ENCODE measurements at regions not wholly inside any gene's neighbourhood (a gene's known extent, or its start where the extent isn't known, plus 50 kb on each side); places are given as distances from the start of the nearest gene placed in this dataset.

- H3K79me2 ChIP-seq (ENCODE audit: control insufficient read depth, low read length) = no peaks in the 10 kb centered on the region
- no peak overlapping the region for H3K27ac ChIP-seq (ENCODE audit: low read depth, low read length)
- H3F3A ChIP-seq (ENCODE audit: control insufficient read depth, insufficient read depth) = peaks cover 5% of the 10 kb centered on the region; the same call in 1 of the 2 replicates
- H3K36me3 ChIP-seq (ENCODE audit: control insufficient read depth, low read length) = no peaks in the 10 kb centered on the region
- no peaks in the 10 kb centered on the region for H4K20me1 ChIP-seq (ENCODE audit: control insufficient read depth, insufficient read depth, low read depth, low read length)
- no peak overlapping the region for H3K4me3 ChIP-seq (ENCODE audit: low read length)
- H3K9me3 ChIP-seq (ENCODE audit: control insufficient read depth, insufficient read depth, low read length) = no peaks in the 10 kb centered on the region
- no peak for TF ChIP-seq EZH2phosphoT487 (IDR thresholded peaks at IDR 0.05; ENCODE audit: borderline replicate concordance, low read length)
- H3K4me1 ChIP-seq (ENCODE audit: control insufficient read depth, low read length) = peaks cover 24% of the 10 kb centered on the region
- no peaks in the 10 kb centered on the region for H3K9me2 ChIP-seq (replicated peaks; ENCODE audit: control insufficient read depth, low read length)
- H3K27me3 ChIP-seq (ENCODE audit: control insufficient read depth, low read length) = no peaks in the 10 kb centered on the region
- no peak overlapping the region for H3K4me2 ChIP-seq (ENCODE audit: low read length)
These were observed 220.1 kb upstream of the SAMSN1 start for GRCh38 chr21:14766241-14766640.

GRCh38 chr21:14763695-14764064 is 217.6 kb upstream of the SAMSN1 start:
- H3K4me2 ChIP-seq (ENCODE audit: low read length) = peak overlapping the region; percentile 70
- peak overlapping the region; percentile 52 for H3K27ac ChIP-seq (ENCODE audit: low read depth, low read length)

GRCh38 chr21:14762734-14763694 is 216.9 kb upstream of the SAMSN1 start:
- Histone ChIP-seq H3K4me3 (ENCODE audit: low read length) (peak overlapping the region; percentile 53), H3K27me3 (ENCODE audit: control insufficient read depth, low read length) (no peaks in the 10 kb centered on the region), H4K20me1 (ENCODE audit: control insufficient read depth, insufficient read depth, low read depth, low read length) (no peaks in the 10 kb centered on the region), H3K9me2 (replicated peaks; ENCODE audit: control insufficient read depth, low read length) (no peaks in the 10 kb centered on the region), H3K4me2 (ENCODE audit: low read length) (peak overlapping the region; percentile 70), H3K79me2 (ENCODE audit: control insufficient read depth, low read length) (no peaks in the 10 kb centered on the region), H3K36me3 (ENCODE audit: control insufficient read depth, low read length) (no peaks in the 10 kb centered on the region), H3F3A (ENCODE audit: control insufficient read depth, insufficient read depth) (peaks cover 5% of the 10 kb centered on the region; the same call in 1 of the 2 replicates), H3K9me3 (ENCODE audit: control insufficient read depth, insufficient read depth, low read length) (no peaks in the 10 kb centered on the region), H3K27ac (ENCODE audit: low read depth, low read length) (peak overlapping the region; percentile 52), H3K4me1 (ENCODE audit: control insufficient read depth, low read length) (peaks cover 24% of the 10 kb centered on the region)
- no peak for TF ChIP-seq EZH2phosphoT487 (IDR thresholded peaks at IDR 0.05; ENCODE audit: borderline replicate concordance, low read length)
- TF ChIP-seq CTCF (IDR thresholded peaks at IDR 0.05; ENCODE audit: low read depth, low read length, poor library complexity, severe bottlenecking) = no peak

More at GRCh38 chr21:14763695-14764064, 217.6 kb upstream of the SAMSN1 start:
- no peak for TF ChIP-seq EZH2phosphoT487 (IDR thresholded peaks at IDR 0.05; ENCODE audit: borderline replicate concordance, low read length)
- no peak for TF ChIP-seq CTCF (IDR thresholded peaks at IDR 0.05; ENCODE audit: low read depth, low read length, poor library complexity, severe bottlenecking)
- H3F3A ChIP-seq (ENCODE audit: control insufficient read depth, insufficient read depth) = peaks cover 5% of the 10 kb centered on the region; the same call in 1 of the 2 replicates
- H3K9me3 ChIP-seq (ENCODE audit: control insufficient read depth, insufficient read depth, low read length) = no peaks in the 10 kb centered on the region
- peak overlapping the region; percentile 44; the same call in 1 of the 2 replicates for H3K4me3 ChIP-seq (ENCODE audit: low read length)
- no peaks in the 10 kb centered on the region for H3K79me2 ChIP-seq (ENCODE audit: control insufficient read depth, low read length)
- no peaks in the 10 kb centered on the region for H4K20me1 ChIP-seq (ENCODE audit: control insufficient read depth, insufficient read depth, low read depth, low read length)
- peaks cover 24% of the 10 kb centered on the region for H3K4me1 ChIP-seq (ENCODE audit: control insufficient read depth, low read length)
- H3K9me2 ChIP-seq (replicated peaks; ENCODE audit: control insufficient read depth, low read length) = no peaks in the 10 kb centered on the region
- H3K27me3 ChIP-seq (ENCODE audit: control insufficient read depth, low read length) = no peaks in the 10 kb centered on the region
- H3K36me3 ChIP-seq (ENCODE audit: control insufficient read depth, low read length) = no peaks in the 10 kb centered on the region

- Histone ChIP-seq H3K9me2 (replicated peaks; ENCODE audit: control insufficient read depth, low read length) (no peaks in the 10 kb centered on the region), H3K79me2 (ENCODE audit: control insufficient read depth, low read length) (no peaks in the 10 kb centered on the region), H3K27ac (ENCODE audit: low read depth, low read length) (peak overlapping the region; percentile 52; the same call in 1 of the 2 replicates), H3K4me2 (ENCODE audit: low read length) (peak overlapping the region; percentile 70), H3F3A (ENCODE audit: control insufficient read depth, insufficient read depth) (peaks cover 5% of the 10 kb centered on the region; the same call in 1 of the 2 replicates), H3K4me3 (ENCODE audit: low read length) (peak overlapping the region; percentile 53), H3K4me1 (ENCODE audit: control insufficient read depth, low read length) (peaks cover 24% of the 10 kb centered on the region), H3K27me3 (ENCODE audit: control insufficient read depth, low read length) (no peaks in the 10 kb centered on the region), H3K9me3 (ENCODE audit: control insufficient read depth, insufficient read depth, low read length) (no peaks in the 10 kb centered on the region), H4K20me1 (ENCODE audit: control insufficient read depth, insufficient read depth, low read depth, low read length) (no peaks in the 10 kb centered on the region), H3K36me3 (ENCODE audit: control insufficient read depth, low read length) (no peaks in the 10 kb centered on the region)
- no peak for TF ChIP-seq CTCF (IDR thresholded peaks at IDR 0.05; ENCODE audit: low read depth, low read length, poor library complexity, severe bottlenecking)
These were observed 216.2 kb upstream of the SAMSN1 start for GRCh38 chr21:14762327-14762726.
